Stomach (tissue), 8 donors: ENCODE measurements at regions not wholly inside any gene's neighbourhood (a gene's known extent, or its start where the extent isn't known, plus 50 kb on each side); places are given as distances from the start of the nearest gene placed in this dataset.

Source experiments
- DNase-seq, 2 donors: peaks; one replicate each; pipeline versions ENCODE4 v3.0.0 to v3.0.0-alpha.2; 2013 to 2019
- H3K27ac ChIP-seq, 5 donors: fragments of 200-600 bp in 4 of 5; sonication (generic) in 4 of 5; one replicate each; pipeline ENCODE4 v1.5.1; 2013 to 2019; ENCODE audit warnings: mild to moderate bottlenecking in 1 of 5, moderate library complexity in 1 of 5
- H3K27me3 ChIP-seq, 3 donors: fragments of 200-600 bp; sonication (generic); one replicate each; pipeline ENCODE4 v1.5.1; 2017 to 2019; ENCODE audit warnings: mixed run types in 1 of 3
- H3K36me3 ChIP-seq, 4 donors: fragments of 200-600 bp; sonication (generic); 1 replicate in 3 of 4; 2 replicates in 1 of 4; pipeline ENCODE4 v1.5.1; 2016 to 2019
- H3K4me1 ChIP-seq, 4 donors: fragments of 200-600 bp; sonication (generic); one replicate each; pipeline ENCODE4 v1.5.1; 2016 to 2019
- H3K4me3 ChIP-seq, 4 donors: fragments of 200-600 bp; sonication (generic) in 3 of 4; one replicate each; pipeline ENCODE4 v1.5.1; 2016 to 2019; ENCODE audit warnings: mild to moderate bottlenecking in 1 of 4
- H3K9me3 ChIP-seq, 4 donors: fragments of 200-600 bp; sonication (generic); one replicate each; pipeline ENCODE4 v1.5.1; 2016 to 2019
- CTCF ChIP-seq, 7 experiments: fragments of 450-650 bp in 4 of 7; fragments of 200-600 bp in 3 of 7; sonication (generic) in 3 of 7; IDR thresholded peaks; one replicate each; pipeline ENCODE4 v1.5.1; 2016 to 2019; ENCODE audit warnings: antibody characterized with exemption in 7 of 7, control low read depth in 2 of 7, mild to moderate bottlenecking in 1 of 7
- EP300 ChIP-seq: sonication (generic); formaldehyde crosslinking; IDR thresholded peaks from one replicate; pipeline ENCODE4 v1.6.1; 2017; ENCODE audit warnings: antibody characterized with exemption
- POLR2A ChIP-seq, 4 donors: fragments of 450-650 bp; IDR thresholded peaks; one replicate each; pipeline ENCODE4 v1.6.1; 2016; ENCODE audit warnings: antibody characterized with exemption in 4 of 4, control low read depth in 2 of 4, mild to moderate bottlenecking in 1 of 4, moderate library complexity in 1 of 4
- POLR2AphosphoS5 ChIP-seq, 3 donors: sonication (generic); formaldehyde crosslinking; IDR thresholded peaks; one replicate each; pipeline ENCODE4 v1.6.1; 2016; ENCODE audit warnings: antibody characterized with exemption in 3 of 3
- WGBS, 5 donors: extraction: QIAGEN DNeasy Blood & Tissue Kit in 3 of 5; methylation state at CpG; one replicate each; pipeline versions ENCODE4 v1.1.5 to v1.1.7; 2013 to 2018; 5-methylcytosine and 5-hydroxymethylcytosine counted together
- intact Hi-C: fragments of 100-400 bp; cut with DNase I; formaldehyde crosslinking; loops from one replicate; pipeline ENCODE4 v1.15.1; 2023; ENCODE audit warnings: low total_unique reads
- donor health status: healthy with polysubstance abuse.
- donor health status: Bipolar disorder and iron deficiency.
- donor health status: healthy.

DNA sequence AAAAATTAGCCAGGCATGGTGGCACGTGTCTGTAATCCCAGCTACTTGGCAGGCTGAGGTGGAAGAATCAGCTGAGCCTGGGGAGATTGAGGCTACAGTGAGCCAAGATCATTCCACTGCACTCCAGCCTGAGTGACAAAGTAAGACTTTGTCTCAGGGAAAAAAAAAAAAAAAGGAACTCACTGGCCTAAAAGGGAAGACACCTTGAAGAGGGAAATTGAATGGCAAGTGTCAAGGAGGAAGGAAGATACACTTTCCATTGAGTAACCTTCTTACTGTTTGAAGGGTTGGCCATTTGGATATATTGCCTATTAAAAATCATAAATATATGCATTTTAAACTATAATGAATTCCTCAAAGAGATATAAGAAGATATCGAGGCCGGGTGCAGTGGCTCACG lies 147.5 kb upstream of the FAM241A start:
- DNase-seq, result no peak
- intact Hi-C loops, result no loop called here

DNA sequence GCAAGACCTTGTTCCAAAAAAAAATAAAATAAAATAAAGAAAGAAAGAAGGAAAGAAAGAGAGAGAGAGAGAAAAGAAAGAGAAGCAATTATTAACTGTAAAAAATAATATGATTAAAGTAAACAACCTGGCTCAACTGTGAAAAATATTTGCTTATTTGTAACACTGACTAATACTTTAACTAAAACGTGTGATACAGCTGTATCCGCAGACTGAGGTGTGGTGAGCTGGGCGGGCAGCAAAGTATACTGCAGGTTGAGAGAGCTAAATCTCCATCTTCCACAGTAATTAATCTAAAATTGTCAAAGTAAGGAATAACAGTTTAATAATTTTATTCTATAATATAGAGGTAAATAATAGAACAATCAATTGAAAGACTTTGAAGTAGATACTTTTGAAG lies 145.5 kb upstream of the FAM241A start:
- intact Hi-C loops, result no loop called here
- Histone ChIP-seq H3K36me3 (no peaks in the 10 kb centered on the region), H3K4me1 (no peaks in the 10 kb centered on the region), H3K27ac (no peak overlapping the region), H3K4me3 (no peak overlapping the region), H3K9me3 (no peaks in the 10 kb centered on the region), H3K27me3 (peaks cover 0 to 3% (median 0%) of the 10 kb centered on the region in 3 donors)
- no peak for DNase-seq
- no peak for TF ChIP-seq POLR2AphosphoS5 (IDR thresholded peaks at IDR 0.05)
- 67 to 82% (median 72%) methylated on average over 3 of the region's 3 CpGs for WGBS, 5 donors

More for the DNA sequence above, 147.5 kb upstream of the FAM241A start:
- 80 to 93% (median 92%) methylated on average over 4 of the region's 4 CpGs for WGBS, 5 donors
- Histone ChIP-seq H3K27ac (no peak overlapping the region), H3K27me3 (peaks cover 0 to 3% (median 0%) of the 10 kb centered on the region in 3 donors), H3K36me3 (no peaks in the 10 kb centered on the region), H3K4me1 (no peaks in the 10 kb centered on the region), H3K9me3 (no peaks in the 10 kb centered on the region), H3K4me3 (no peak overlapping the region)
- no peak for TF ChIP-seq EP300
- TF ChIP-seq POLR2A (IDR thresholded peaks at IDR 0.05), result no peak

- Histone ChIP-seq H3K36me3 (no peaks in the 10 kb centered on the region), H3K27me3 (peaks cover 0 to 3% (median 0%) of the 10 kb centered on the region in 3 donors), H3K9me3 (no peaks in the 10 kb centered on the region), H3K27ac (no peak overlapping the region), H3K4me3 (no peak overlapping the region), H3K4me1 (no peaks in the 10 kb centered on the region)
- DNase-seq, result no peak
- WGBS, 5 donors, result 87 to 100% (median 94%) methylated on average over 1 of the region's 1 CpG
- TF ChIP-seq CTCF (IDR thresholded peaks at IDR 0.05), result no peak
- TF ChIP-seq EP300, result no peak
- no peak for TF ChIP-seq POLR2AphosphoS5 (IDR thresholded peaks at IDR 0.05)
- TF ChIP-seq POLR2A (IDR thresholded peaks at IDR 0.05), result no peak
- intact Hi-C loops, result no loop called here
These were observed 144.2 kb upstream of the FAM241A start for GRCh38 chr4:112001041-112001440.

GRCh38 chr4:112002248-112002661 lies 143.0 kb upstream of the FAM241A start:
- no peak overlapping the region for H3K27ac ChIP-seq
- intact Hi-C loops, result no loop called here
- 47 to 66% (median 61%) methylated on average over 2 of the region's 2 CpGs for WGBS, 5 donors
- no peaks in the 10 kb centered on the region for H3K9me3 ChIP-seq
- no peak overlapping the region for H3K4me3 ChIP-seq
- peaks cover 0 to 3% (median 0%) of the 10 kb centered on the region in 3 donors for H3K27me3 ChIP-seq
- H3K4me1 ChIP-seq, result no peaks in the 10 kb centered on the region
- no peak for TF ChIP-seq CTCF (IDR thresholded peaks at IDR 0.05)
- no peak for TF ChIP-seq POLR2A (IDR thresholded peaks at IDR 0.05)
- no peak for TF ChIP-seq POLR2AphosphoS5 (IDR thresholded peaks at IDR 0.05)
- no peak for TF ChIP-seq EP300
- H3K36me3 ChIP-seq, result no peaks in the 10 kb centered on the region
- DNase-seq, result no peak

GRCh38 chr4:112003231-112003907 lies 141.9 kb upstream of the FAM241A start:
- TF ChIP-seq CTCF (IDR thresholded peaks at IDR 0.05) (no peak), POLR2A (IDR thresholded peaks at IDR 0.05) (no peak), POLR2AphosphoS5 (IDR thresholded peaks at IDR 0.05) (no peak), EP300 (no peak)
- Histone ChIP-seq H3K9me3 (no peaks in the 10 kb centered on the region), H3K4me1 (no peaks in the 10 kb centered on the region), H3K36me3 (no peaks in the 10 kb centered on the region), H3K27ac (no peak overlapping the region), H3K4me3 (no peak overlapping the region), H3K27me3 (no peaks in the 10 kb centered on the region)
- DNase-seq, result no peak
- 65 to 78% (median 71%) methylated on average over 2 of the region's 2 CpGs for WGBS, 5 donors
- intact Hi-C loops, result no loop called here
